ENCODE measurements at regions not wholly inside any gene's neighbourhood (a gene's known extent, or its start where the extent isn't known, plus 50 kb on each side); places are given as distances from the start of the nearest gene placed in this dataset.

DNA sequence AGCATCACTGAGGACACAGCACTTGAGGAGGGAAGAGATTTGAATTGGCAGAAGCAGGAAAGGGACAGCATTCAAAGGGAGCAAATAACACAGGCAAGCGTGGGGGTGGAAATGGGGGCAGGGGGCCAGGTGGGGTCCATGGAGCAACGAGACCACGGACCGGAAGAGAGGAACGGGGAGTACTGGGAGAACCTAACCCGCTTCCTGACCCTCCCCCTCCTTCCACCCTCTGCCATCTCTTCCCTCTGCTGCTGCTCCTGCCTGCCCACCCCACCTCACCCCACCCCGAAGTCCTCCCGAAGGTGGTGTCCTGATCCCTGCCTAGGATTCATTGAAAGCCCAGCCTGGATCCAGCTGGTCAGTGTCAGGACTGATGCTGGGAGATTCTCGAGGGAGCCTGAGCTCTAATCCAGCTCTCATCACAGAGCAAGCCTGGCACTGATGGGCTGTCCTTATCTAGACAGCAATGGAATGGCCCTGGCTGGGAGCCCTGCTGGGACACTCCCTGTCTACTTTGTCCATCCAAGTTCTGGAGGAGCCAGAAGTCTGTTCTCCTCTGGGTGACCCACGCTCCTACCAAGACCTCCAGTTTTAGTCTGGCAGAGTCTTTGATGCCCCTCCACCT is 105.0 kb downstream of the TRIM29 start:
- no peak for DNase-seq

DNA sequence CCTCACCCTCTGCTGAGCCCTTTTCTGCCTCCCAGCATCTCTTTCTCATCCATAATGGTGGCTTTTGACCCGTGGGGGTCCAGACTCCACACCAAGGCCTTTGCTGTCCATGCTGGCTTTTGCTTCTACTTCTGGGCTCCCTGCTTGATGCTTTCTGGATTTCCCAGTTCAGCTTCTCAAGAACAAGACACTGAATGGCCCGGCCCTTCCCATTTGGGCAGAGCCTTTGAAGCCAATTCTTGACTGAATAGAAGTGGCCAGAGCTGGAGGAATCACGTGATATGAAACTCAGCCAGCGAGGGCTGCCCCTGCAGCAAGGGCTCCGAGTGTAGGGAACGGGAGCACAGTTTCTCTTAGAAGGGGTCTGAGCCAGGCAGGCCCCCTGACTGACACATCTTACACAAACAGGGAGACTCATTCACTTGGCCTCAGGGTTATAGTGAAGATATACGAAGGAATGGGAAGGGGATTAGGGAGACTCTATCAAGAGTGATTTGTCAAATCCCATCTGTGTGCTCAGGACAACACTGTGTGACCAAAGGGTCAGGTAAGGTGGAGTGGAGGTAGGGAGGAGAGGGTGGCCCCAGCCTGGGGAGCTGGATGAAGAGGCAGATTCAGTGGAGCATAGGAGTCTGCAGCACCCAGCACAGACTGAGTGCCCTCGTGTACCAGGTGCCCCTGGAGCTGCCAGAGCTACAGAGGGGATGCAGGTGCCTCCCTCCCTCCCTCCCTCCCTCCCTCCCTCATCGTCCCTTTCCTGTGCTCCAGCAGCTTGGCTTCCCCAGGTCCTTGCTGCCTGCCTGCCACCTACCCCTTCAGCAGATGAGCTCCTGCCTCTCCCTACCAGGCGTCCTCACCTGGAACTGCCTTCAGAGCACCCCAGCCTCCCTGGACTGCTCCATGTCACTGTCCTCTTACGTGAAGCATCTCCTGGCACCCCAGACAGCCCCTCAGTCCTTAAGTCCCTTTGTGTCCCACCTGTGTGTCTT is 106.0 kb downstream of the TRIM29 start:
- DNase-seq: no peak

DNA sequence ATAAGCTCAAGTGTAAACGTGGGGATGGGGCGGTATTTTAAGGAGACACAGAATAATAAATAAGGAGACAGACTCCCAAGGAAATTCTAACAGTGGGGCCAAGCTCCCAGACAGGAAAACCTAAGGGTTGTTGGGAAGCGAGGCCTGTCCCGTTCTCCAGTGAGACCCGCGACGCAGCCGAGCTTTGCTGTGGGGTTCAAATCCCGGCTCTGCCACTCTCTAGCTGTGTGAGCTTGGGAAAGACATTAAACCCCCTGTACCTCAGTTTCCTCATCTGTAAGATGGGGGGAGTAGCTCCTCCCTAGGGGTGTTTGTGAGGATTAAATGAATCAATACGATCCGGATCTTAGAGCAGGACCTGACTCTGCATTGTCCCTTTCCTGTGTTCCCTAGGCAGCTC is 106.8 kb downstream of the TRIM29 start:
- DNase-seq: no peak

DNA sequence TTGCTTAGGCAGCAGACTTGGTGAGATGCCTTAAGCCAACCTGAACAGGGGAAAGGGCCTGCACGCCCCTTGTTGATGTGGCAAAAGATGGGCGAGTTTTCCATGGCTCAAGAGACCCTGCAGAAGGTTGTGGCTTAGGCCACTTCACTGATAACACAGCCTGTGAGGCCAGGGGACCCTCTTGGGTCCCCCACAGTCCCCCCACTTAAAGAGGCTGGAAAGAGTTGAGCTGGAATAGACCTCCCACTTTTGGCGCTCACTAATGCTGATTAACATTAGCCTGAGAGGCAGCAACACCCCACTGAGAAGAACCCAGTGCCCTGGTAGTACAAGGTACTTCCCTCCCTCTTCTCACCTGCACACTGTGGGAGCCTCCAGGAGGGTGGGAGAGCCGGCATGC is 107.5 kb downstream of the TRIM29 start:
- DNase-seq: no peak

DNA sequence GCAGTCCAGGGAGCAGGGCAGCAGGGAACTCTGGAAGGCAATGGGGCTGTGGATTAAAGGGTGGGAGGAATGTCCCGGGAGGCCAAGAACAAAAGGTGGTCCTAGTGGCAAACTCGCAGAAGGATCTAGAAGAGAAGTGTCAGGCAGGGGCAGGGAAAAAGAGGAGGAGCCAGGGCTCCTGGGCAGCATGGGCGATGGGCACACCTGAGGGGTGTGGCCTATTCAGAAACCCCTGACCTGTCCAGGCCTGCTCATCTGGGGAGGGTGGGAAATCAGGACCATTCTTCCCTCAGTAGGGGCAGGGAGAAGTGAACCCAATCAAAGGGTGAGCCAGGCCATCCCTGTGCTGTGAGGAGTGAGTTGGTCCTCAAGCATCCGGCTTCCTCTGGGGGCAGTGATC is 108.6 kb downstream of the TRIM29 start:
- DNase-seq: no peak

DNA sequence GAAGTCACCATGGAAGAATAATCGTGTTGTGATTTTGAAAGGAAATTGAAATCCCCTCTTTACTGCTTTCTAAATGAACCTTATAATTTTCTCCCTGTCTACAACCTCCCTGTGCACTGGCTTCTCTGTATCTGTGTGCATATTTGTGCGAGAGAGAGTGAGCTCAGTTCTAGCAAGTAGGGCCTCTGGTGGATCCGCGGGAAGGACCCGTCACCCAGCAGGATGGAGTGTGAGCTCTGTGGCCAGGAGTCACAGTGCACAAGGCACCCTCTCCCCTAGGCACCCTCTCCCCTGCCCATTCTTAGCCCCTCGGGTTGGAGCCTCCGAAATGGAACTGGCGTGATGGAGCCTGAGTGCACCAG is 109.0 kb downstream of the TRIM29 start:
- DNase-seq: no peak

DNA sequence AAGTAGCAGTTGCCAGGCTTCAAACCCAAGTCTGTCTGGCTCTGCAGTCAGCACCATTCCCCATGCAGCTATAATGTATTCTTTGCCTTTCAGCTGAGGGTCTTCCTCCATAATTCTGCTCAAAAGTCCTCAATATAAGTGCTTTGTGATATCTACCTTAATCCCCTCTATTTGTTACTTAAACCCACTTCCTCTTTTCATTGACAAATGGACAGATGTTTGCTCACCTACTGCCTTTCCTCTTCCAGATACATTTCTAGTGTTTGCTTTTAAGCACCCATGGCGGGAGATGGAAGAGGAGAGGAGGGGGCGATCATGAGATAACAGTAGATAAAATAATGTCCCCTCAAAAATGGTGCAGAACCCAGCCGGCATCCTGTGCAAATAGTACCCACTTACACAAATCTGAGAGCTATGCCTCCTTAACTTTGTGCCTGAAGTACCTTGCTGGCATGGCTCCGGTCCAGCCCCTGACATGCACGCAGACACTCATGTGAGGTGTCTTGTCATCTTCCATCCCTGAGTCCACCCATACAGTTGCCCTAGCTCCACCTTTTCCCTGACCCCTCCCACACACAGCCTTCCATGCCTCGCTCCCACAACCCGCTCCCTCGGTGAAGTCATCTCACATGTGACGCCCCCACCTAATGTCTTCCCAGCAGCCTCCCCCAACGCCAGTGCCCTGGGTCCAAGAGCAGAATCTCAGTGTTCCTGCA is 109.6 kb downstream of the TRIM29 start:
- no peak for DNase-seq

DNA sequence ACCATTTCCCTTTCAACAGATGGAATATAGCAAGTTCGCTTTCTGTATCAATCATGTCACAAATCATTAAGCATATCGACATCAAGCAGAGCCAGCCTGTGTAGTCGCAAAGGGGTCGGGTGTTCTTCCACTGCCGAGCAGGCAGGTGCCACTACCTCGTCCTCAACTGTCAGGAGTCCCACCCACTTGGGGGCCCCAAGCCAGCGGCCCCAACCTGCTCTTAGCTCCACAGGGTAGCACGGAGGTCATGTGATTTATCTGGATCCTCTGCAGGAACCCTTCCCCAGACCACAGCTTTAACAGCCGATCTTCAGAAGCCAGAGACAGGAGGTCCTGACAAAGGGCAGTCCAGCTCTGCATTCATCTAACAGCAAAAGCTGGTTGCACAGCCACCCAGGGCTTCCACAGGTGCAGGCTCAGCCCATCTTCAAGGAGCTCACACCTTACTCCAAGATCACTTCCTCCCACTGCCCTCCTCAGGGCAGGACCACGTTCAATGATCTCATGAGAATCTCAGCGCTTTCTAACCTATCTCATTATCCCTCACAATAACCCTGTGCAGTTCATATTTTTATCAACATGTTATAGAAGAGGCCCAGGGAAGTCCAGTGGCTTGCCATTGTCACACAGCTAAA is 110.2 kb downstream of the TRIM29 start:
- no peak for DNase-seq

DNA sequence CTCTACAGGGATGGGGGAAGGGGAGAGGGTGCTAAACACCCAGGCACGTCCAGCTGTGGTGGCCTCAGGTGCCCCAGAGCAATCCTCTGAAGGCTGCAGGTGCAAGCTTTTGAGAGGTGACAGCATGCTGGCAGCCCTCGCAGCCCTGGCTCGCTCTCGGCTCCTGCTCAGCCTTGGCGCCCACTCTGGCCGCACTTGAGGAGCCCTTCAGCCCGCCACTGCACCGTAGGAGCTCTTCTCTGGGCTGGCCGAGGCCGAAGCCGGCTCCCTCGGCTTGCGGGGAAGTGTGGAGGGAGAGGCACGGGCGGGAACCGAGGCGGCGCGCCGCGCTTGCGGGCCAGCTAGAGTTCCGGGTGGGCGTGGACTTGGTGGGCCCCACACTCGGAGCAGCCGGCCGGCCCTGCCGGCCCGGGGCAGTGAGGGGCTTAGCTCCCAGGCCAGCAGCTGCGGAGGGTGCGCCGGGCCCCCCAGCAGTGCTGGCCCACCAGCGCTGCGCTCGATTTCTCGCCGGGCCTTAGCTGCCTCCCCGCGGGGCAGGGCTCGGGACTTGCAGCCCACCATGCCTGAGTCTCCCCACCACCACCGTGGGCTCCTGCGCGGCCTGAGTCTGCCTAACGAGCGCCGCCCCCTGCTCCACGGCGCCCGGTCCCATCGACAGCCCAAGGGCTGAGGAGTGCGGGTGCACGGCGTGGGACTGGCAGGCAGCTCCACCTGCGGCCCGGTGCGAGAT is 112.1 kb downstream of the TRIM29 start:
- no peak for DNase-seq

DNA sequence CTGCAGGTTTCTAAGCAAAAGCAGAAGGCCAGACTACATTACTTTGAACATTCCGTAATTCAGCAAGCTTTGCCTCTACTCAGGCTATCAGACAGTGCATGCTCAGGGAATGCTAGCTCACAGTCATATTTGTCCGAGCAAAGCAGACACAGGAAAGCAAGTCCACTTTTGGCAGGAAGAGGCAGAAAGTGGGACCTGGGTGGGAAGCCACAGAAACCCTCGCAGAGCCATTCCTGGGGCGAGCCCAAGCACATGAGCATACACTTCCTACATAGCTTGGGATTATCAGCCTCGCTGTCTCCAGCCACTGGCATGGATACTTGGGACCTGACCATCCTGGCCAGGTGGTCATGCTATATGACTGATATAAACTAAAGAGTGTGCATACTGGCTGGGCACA is 113.3 kb downstream of the TRIM29 start:
- no peak for DNase-seq

DNA sequence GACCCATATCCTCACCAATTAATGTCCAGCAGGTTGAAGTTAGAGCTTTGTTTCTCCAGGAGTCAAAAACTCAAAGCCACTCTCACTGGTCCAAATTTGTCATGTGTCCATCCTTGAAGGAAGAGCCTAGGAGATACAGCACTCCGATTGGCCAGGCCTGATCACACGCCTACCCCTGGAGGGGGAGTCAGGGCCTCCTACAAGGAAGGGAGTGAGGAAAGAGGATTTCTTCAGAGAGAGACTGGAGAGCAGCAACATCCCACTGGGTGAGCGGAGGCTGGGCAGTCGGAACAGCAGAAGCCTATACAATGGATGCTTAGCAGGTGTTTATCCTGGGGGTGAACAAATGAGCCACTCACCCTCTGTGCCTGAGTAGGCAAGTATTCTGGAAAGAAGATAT is 113.9 kb downstream of the TRIM29 start:
- no peak for DNase-seq

DNA sequence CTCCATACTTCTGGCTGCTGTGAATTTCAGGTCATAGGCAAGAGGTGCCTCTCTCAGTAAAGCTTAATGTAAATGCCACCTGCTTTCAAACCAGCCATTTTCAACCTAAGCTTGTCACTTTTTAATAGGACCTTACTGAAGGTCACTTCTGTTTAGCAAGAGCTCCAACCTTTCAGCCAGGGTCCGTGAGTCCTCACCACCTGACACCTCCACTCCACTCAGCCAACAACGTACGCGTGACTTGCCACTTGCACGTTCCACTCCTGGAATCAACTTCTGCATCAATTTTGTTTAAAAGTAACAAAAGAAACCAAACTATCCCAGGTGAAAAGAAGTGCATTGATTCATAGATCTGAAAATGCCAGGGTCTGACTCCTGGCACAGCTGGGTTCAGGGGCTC is 114.4 kb downstream of the TRIM29 start:
- no peak for DNase-seq

DNA sequence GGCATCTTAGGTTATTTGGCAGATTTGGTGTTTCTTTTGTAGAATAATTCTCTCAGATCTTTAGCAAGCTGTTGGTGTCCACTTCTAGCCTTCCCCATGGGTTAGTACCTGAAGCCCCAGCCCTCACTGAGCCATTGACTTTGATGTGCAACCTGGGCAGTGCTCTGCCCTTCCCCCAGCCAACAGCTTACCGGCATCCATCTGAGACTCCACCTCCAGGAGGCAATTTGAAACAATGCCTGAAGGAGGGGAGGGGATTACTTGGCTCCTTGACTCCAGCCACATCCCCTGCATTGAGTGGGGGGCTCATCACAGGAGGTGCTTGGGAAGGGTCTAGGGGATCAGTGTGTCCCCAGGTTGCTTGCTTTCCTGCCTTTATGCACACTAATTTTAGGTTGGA is 114.8 kb downstream of the TRIM29 start:
- no peak for DNase-seq

DNA sequence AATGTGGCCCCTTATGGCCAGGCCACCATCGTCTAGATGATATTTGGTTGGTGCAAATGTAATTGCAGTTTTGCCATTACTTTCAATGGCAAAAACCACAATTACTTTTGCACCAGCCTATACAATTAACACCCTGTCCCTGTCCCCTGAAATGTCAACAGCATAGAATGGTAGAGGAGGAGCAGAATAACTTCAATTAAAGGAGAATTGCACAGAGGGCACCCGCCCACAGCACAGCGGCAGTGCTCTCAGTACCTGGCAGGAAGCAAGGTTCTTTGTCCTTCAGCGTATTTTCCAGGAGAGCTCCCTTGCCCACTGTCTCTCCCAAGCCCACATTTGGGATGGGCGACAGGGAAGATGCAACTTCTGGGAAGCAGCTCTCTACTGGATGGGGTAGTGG is 115.3 kb downstream of the TRIM29 start:
- DNase-seq: no peak

DNA sequence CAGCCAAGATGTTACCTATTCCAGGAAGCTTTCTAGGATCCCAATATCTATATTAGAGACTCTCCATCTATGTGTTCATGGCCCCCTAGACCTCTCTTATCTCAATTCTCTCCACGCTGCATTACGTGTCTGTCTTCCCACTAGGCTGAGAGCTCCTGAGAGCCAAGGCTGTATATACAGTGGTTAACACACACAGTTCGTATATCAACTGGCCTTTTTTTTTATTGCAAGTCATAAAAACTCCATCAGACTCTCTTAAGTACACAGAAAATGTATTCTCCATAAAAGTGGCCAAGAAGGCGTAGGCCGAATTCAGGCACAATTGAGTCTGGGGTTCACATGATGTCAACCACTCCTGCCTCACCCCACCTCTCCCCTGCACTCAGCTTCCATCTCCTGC is 115.9 kb downstream of the TRIM29 start:
- DNase-seq: no peak

DNA sequence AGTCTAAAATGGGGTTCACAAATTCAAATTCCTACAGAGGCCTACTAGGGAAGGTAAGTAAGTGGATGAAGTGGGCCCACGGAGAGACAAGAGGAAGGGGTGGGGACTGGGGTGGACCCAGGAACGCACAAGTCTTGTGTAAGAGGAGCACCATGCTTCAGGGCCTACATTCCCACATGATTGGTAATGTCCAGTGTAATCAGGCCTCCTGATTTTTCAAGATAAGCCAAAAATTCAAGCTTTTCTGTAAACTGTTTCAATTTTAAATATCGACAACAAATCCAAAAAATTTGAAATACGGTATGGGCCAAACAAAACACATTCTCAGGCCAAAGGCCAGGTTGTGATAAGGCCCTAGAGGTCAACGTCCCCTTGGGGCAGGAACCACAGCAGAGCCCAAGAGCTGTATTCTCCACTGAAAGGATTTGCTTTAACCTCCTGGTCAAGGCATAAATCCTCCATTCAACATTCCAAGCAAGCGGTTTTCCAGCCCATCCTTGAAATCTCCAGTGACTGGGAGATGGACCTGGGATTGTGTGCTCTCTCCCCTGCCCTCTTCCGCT is 116.4 kb downstream of the TRIM29 start:
- DNase-seq: no peak

DNA sequence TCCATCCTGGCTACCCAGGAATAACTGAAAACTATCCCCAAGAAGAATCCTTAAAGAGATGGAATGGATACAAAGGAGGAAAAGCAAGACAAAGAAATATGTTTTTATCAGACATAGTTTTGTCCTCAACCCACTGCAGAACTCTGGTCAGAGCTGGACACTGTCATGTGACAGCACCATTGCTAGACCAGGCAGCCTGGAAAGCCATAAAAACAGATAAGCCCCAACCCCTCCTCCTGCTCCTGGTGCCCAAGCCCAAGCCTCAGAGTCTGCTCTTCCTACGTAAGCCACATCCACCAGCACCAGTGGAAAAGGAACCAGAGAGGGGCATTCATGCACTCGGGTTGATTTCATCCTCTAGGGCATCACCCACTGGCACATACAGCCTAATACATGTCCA is 116.9 kb downstream of the TRIM29 start:
- DNase-seq: no peak

DNA sequence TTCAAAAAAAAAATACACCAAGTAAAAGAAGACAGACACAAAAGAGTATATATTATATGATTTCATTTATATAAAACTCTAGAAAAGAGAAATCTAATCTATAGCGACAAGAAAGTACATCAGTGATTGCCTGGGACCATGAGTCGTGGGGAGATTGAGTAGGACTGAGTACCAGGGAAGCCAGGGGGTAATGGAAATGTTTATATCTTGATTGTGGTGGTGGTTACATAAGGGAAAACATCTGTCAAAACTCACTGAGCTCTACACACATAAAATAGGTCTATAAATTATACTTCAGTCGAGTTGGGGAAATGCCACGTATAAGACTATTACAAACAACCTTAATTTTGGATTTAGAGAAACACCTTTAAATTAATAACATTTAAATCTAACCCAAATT is 117.4 kb downstream of the TRIM29 start:
- no peak for DNase-seq

DNA sequence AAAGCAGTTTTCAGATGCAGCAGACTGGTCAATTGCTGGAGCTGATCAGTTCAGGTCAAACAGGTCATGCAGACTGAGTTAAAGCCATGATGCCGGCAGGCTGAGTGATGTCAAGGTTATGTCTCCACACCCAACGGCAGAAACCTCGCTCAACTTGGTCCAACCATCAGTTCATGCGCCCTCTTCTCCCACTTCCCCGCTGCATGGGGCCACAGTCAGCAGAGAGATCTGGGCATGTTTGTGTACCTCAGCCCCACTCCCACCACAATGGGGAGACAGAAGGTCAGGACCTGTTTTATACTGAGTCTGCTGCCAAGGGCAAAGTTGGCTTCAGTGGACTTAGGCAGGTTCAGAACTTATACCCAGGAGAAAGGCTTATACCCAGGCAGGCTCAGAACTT is 118.7 kb downstream of the TRIM29 start:
- DNase-seq: no peak

DNA sequence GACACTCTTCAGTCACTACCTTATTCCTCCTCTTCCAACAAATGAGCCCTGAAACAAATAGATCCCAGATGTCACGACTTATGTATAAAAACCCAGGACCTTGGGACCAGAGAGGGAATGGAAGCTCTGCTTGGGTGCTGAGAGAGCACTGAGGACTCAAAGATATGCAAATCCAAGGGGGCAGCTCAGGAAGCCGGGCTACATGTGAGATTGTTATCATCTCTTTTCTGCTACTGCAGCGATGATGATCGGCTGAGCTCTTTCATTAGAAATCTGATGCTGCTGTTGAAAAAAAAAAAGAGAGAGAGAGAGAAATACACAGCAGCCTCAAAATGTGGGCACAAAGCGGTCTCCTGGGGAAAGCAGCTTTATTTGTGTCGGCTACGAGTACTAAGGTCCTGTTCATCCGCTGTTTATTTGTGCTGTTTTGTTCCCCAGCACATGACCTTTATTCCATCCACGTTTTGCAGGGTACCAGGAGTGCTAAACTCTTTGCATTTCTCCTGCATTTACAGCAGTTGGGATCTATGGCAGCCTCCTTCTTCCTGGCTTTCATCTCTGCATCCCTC is 120.2 kb downstream of the TRIM29 start:
- DNase-seq: no peak

DNA sequence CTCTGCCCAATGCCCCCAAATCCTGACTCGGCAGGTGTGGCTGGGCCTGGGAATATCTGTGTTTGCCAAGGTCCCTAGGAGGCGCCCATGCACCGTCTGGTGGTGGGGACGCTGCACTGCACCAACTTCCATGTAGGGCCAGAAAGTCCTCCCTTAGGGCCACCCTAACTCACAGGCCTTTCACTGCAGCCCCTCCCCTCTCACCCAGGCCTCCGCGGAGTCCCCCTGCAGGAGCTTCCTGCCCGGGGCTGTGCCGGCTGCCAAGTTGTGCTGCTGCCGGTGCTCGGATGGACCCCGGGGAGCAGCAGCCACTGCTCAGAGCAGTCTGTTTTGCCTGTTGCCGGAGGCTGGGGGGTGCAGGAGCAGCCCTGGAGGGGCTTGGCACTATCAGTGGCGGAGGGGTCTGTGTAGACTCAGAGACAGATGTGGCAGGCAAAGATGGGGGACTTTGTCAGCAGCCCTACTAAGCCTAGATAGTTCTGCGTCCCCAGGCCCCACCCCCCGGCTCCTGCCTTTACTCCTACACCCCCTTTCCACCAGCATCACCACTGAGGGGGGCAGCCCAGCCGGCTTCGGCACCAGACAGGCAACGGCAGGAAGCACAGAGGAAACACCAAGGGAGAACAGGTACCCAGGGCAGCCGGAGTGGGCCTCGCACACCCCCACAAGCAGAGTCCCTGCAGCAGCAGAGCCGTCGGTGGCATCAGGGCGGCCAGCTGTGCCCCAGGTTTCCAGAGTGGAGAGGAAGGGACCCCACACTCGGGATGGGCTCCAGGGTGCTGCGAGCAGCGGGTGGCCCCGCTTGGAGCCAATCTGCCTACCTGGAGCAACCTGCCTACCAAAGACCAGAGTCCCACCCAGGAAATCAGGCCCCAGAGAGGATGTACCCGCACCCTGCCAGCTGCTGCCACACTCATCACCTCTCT is 124.3 kb downstream of the TRIM29 start:
- DNase-seq: no peak
